MM.1S (cell line): ENCODE measurements at regions not wholly inside any gene's neighbourhood (a gene's known extent, or its start where the extent isn't known, plus 50 kb on each side); places are given as distances from the start of the nearest gene placed in this dataset.

Experiments
- EZH2 ChIP-seq: fragments of 300-600 bp; sonication (generic); optimal IDR thresholded peaks from 2 replicates; pipeline ENCODE3; 2017; ENCODE audit warnings: low read depth, mild to moderate bottlenecking, antibody characterized with exemption, low read length, mixed read lengths
- TF ChIP-seq, protein P1 (sequence below): fragments of 300-600 bp; sonication (generic); IDR thresholded peaks from 2 replicates; pipeline ENCODE4 v1.5.1; 2016; ENCODE audit warnings: antibody characterized with exemption, low read length, mixed read lengths

DNA sequence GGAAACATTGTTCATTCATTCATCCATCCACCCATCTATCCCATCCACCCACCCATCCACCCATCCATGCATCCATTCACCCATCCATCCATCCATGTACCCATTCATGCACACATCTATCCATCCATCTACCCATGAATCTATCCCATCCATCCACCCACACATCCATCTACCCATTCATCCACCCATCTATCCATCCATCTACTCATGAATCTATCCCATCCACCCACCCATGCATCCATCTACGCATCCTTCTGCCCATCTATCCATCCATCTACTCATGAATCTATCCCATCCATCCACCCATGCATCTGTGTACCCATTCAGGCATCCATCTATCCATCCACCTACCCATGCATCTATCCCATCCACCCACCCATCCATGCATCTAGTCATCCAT lies 51.6 kb upstream of the URI1 start:
- TF ChIP-seq, protein P1, sequence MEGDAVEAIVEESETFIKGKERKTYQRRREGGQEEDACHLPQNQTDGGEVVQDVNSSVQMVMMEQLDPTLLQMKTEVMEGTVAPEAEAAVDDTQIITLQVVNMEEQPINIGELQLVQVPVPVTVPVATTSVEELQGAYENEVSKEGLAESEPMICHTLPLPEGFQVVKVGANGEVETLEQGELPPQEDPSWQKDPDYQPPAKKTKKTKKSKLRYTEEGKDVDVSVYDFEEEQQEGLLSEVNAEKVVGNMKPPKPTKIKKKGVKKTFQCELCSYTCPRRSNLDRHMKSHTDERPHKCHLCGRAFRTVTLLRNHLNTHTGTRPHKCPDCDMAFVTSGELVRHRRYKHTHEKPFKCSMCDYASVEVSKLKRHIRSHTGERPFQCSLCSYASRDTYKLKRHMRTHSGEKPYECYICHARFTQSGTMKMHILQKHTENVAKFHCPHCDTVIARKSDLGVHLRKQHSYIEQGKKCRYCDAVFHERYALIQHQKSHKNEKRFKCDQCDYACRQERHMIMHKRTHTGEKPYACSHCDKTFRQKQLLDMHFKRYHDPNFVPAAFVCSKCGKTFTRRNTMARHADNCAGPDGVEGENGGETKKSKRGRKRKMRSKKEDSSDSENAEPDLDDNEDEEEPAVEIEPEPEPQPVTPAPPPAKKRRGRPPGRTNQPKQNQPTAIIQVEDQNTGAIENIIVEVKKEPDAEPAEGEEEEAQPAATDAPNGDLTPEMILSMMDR = no peak
- TF ChIP-seq EZH2 = no peak
